H9 (cell line): ENCODE measurements at regions not wholly inside any gene's neighbourhood (a gene's known extent, or its start where the extent isn't known, plus 50 kb on each side); places are given as distances from the start of the nearest gene placed in this dataset.

ENCODE experiments used
- DNase-seq: peaks from one replicate; pipeline ENCODE4 v3.0.0-alpha.2; 2017
- H2AFZ ChIP-seq: one replicate; pipeline ENCODE4 v1.6.1; 2013; ENCODE audit warnings: mild to moderate bottlenecking, low read length, control low read depth, moderate library complexity
- H2AK5ac ChIP-seq: 2 replicates; pipeline ENCODE4 v1.6.1; 2013; ENCODE audit warnings: low read length, control low read depth, mixed read lengths; ENCODE audit not compliant: insufficient read length
- H2BK120ac ChIP-seq: one replicate; pipeline ENCODE4 v1.6.1; 2013; ENCODE audit warnings: low read depth, mild to moderate bottlenecking, low read length, control low read depth, inconsistent platforms; ENCODE audit not compliant: poor library complexity, severe bottlenecking
- H2BK12ac ChIP-seq: 2 replicates; pipeline ENCODE4 v1.6.1; 2013; ENCODE audit warnings: low read length, control low read depth, mixed read lengths, low read depth; ENCODE audit not compliant: insufficient read length
- H2BK15ac ChIP-seq: 2 replicates; pipeline ENCODE4 v1.6.1; 2013; ENCODE audit warnings: low read depth, low read length, control low read depth
- H2BK20ac ChIP-seq: one replicate; pipeline ENCODE4 v1.6.1; 2013; ENCODE audit warnings: low read depth, mild to moderate bottlenecking, low read length, control low read depth, inconsistent platforms; ENCODE audit not compliant: poor library complexity, severe bottlenecking
- H2BK5ac ChIP-seq: 2 replicates; pipeline ENCODE4 v1.6.1; 2013; ENCODE audit warnings: low read length, control low read depth, mixed read lengths; ENCODE audit not compliant: insufficient read length
- H3K14ac ChIP-seq: 2 replicates; pipeline ENCODE4 v1.6.1; 2013; ENCODE audit warnings: low read length, control low read depth; ENCODE audit not compliant: insufficient read depth
- H3K18ac ChIP-seq: 2 replicates; pipeline ENCODE4 v1.6.1; 2013; ENCODE audit warnings: low read depth, mild to moderate bottlenecking, mixed read lengths, low read length, control low read depth; ENCODE audit not compliant: insufficient read length
- H3K23ac ChIP-seq: 2 replicates; pipeline ENCODE4 v1.6.1; 2013; ENCODE audit warnings: low read length, control low read depth, mixed read lengths, low read depth; ENCODE audit not compliant: insufficient read length
- H3K23me2 ChIP-seq: 2 replicates; pipeline ENCODE4 v1.6.1; 2013; ENCODE audit warnings: low read depth, mild to moderate bottlenecking, mixed read lengths, low read length, control low read depth; ENCODE audit not compliant: insufficient read length, poor library complexity, severe bottlenecking
- H3K27ac ChIP-seq: 2 replicates; pipeline ENCODE4 v1.5.1; 2013; ENCODE audit warnings: low read length, control low read depth, mixed read lengths, low read depth; ENCODE audit not compliant: insufficient read length
- H3K27me3 ChIP-seq: 2 replicates; pipeline ENCODE4 v1.6.1; 2013; ENCODE audit warnings: low read length, control low read depth, inconsistent platforms; ENCODE audit not compliant: insufficient read depth
- H3K4ac ChIP-seq: 2 replicates; pipeline ENCODE4 v1.6.1; 2013; ENCODE audit warnings: low read depth, mild to moderate bottlenecking, control low read depth, inconsistent platforms, low read length, moderate library complexity
- H3K4me1 ChIP-seq: 2 replicates; pipeline ENCODE4 v1.6.1; 2013; ENCODE audit warnings: low read length, control low read depth, inconsistent platforms; ENCODE audit not compliant: insufficient read depth
- H3K4me2 ChIP-seq: 2 replicates; pipeline ENCODE4 v1.6.1; 2013; ENCODE audit warnings: low read length, control low read depth, mixed read lengths; ENCODE audit not compliant: insufficient read length, insufficient read depth
- H3K56ac ChIP-seq: 2 replicates; pipeline ENCODE4 v1.6.1; 2013; ENCODE audit warnings: low read depth, mild to moderate bottlenecking, mixed read lengths, low read length, control low read depth; ENCODE audit not compliant: insufficient read length
- H3K79me1 ChIP-seq: 2 replicates; pipeline ENCODE4 v1.6.1; 2013; ENCODE audit warnings: low read depth, mild to moderate bottlenecking, moderate library complexity, low read length, control low read depth, inconsistent platforms; ENCODE audit not compliant: insufficient read depth, poor library complexity, severe bottlenecking
- H3K79me2 ChIP-seq: 2 replicates; pipeline ENCODE4 v1.6.1; 2013; ENCODE audit warnings: low read length, control low read depth, inconsistent platforms; ENCODE audit not compliant: insufficient read depth
- H3K9ac ChIP-seq: 2 replicates; pipeline ENCODE4 v1.6.1; 2013; ENCODE audit warnings: low read length, control low read depth, mixed read lengths; ENCODE audit not compliant: insufficient read length; ENCODE audit errors: extremely low read depth
- H3K9me3 ChIP-seq: one replicate; pipeline ENCODE4 v1.6.1; 2013; ENCODE audit warnings: low read depth, low read length, inconsistent platforms; ENCODE audit not compliant: control insufficient read depth
- H3T11ph ChIP-seq: one replicate; pipeline ENCODE4 v1.6.1; 2013; ENCODE audit warnings: mild to moderate bottlenecking, low read length, control low read depth, inconsistent platforms
- H4K20me1 ChIP-seq: one replicate; pipeline ENCODE4 v1.6.1; 2013; ENCODE audit not compliant: control insufficient read depth, insufficient read length, insufficient read depth
- H4K5ac ChIP-seq: 2 replicates; pipeline ENCODE4 v1.6.1; 2013; ENCODE audit warnings: low read depth, mild to moderate bottlenecking, mixed read lengths, low read length, control low read depth; ENCODE audit not compliant: insufficient read length
- H4K8ac ChIP-seq: replicated peaks from 2 replicates; pipeline ENCODE4 v1.6.1; 2013; ENCODE audit warnings: low read length, control low read depth, mixed read lengths, low read depth; ENCODE audit not compliant: insufficient read length
- H4K91ac ChIP-seq: 2 replicates; pipeline ENCODE4 v1.6.1; 2013; ENCODE audit warnings: low read depth, mild to moderate bottlenecking, moderate library complexity, mixed read lengths, low read length, control low read depth; ENCODE audit not compliant: insufficient read length
- H3K27ac Mint-ChIP-seq, 3 experiments: 2 replicates in 2 of 3; 3 replicates in 1 of 3; pipeline ENCODE4 v1.8.0; 2020 to 2021; ENCODE audit warnings: mixed read lengths in 3 of 3, mild to moderate bottlenecking in 1 of 3, moderate library complexity in 1 of 3
- H3K27me3 Mint-ChIP-seq: 2 replicates; pipeline ENCODE4 v1.8.0; 2021; ENCODE audit warnings: low read depth, mild to moderate bottlenecking, moderate library complexity, mixed read lengths
- H3K36me3 Mint-ChIP-seq, 3 experiments: 2 replicates in 2 of 3; 3 replicates in 1 of 3; pipeline ENCODE4 v1.8.0; 2020 to 2021; ENCODE audit warnings: low read depth in 3 of 3, mixed read lengths in 3 of 3; ENCODE audit not compliant: insufficient read depth in 1 of 3
- H3K4me1 Mint-ChIP-seq, 2 experiments: 2 replicates each; pipeline ENCODE4 v1.8.0; 2020; ENCODE audit warnings: mixed read lengths in 2 of 2
- H3K4me3 Mint-ChIP-seq, 2 experiments: 2 replicates in 1 of 2; 3 replicates in 1 of 2; pipeline ENCODE4 v1.8.0; 2020 to 2021; ENCODE audit warnings: mild to moderate bottlenecking in 2 of 2, mixed read lengths in 2 of 2, moderate library complexity in 1 of 2
- H3K9me3 Mint-ChIP-seq, 2 experiments: 2 replicates in 1 of 2; 3 replicates in 1 of 2; pipeline ENCODE4 v1.8.0; 2020; ENCODE audit warnings: mild to moderate bottlenecking in 2 of 2, mixed read lengths in 2 of 2, moderate library complexity in 1 of 2
- WGBS: extraction: QIAGEN DNeasy Blood & Tissue Kit; methylation state at CpG from one replicate; pipeline ENCODE4 v1.1.7; 2013; ENCODE audit warnings: missing lambda C conversion rate, low lambda C conversion rate, mixed read lengths; ENCODE audit not compliant: insufficient read length; ENCODE audit errors: extremely low coverage; 5-methylcytosine and 5-hydroxymethylcytosine counted together
- TF ChIP-seq, protein P1 (sequence below): fragments of 200-600 bp; sonication (generic); conservative IDR thresholded peaks from 3 replicates; pipeline ENCODE4 v1.8.0; 2021; ENCODE audit warnings: antibody characterized with exemption, mild to moderate bottlenecking

DNA sequence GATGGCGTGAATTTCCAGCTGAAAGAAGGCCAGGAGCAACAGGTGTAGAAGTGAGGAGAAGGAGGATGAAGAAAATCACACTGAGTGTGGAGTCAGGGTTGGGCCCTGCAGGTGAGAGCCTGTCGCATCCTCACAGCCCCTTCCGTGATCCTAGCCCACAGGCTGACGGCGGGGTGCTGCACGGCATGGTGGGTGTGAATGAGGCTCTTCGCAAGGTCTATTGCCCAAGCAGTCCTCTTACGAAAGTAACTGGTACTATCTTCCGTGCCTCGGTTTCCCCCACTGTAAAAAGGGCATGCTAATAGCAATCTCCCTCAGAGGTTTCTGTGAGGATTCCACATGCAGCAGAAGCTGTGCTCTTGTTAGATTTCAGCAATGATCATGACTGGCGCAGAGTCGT is 129.9 kb upstream of the TNS3 start:
- TF ChIP-seq, protein P1, sequence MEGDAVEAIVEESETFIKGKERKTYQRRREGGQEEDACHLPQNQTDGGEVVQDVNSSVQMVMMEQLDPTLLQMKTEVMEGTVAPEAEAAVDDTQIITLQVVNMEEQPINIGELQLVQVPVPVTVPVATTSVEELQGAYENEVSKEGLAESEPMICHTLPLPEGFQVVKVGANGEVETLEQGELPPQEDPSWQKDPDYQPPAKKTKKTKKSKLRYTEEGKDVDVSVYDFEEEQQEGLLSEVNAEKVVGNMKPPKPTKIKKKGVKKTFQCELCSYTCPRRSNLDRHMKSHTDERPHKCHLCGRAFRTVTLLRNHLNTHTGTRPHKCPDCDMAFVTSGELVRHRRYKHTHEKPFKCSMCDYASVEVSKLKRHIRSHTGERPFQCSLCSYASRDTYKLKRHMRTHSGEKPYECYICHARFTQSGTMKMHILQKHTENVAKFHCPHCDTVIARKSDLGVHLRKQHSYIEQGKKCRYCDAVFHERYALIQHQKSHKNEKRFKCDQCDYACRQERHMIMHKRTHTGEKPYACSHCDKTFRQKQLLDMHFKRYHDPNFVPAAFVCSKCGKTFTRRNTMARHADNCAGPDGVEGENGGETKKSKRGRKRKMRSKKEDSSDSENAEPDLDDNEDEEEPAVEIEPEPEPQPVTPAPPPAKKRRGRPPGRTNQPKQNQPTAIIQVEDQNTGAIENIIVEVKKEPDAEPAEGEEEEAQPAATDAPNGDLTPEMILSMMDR, result no peak
- no peaks in the 10 kb centered on the region for H3K9me3 ChIP-seq
- H3K4ac ChIP-seq, result no peak overlapping the region
- H3K23ac ChIP-seq, result no peak overlapping the region
- no peak overlapping the region for H3K14ac ChIP-seq
- no peak overlapping the region for H3K4me2 ChIP-seq
- no peak overlapping the region for H3K9ac ChIP-seq
- H3K79me1 ChIP-seq, result no peaks in the 10 kb centered on the region
- Mint-ChIP-seq H3K9me3 (no peaks in the 10 kb centered on the region; a peak in 1 of 5 replicates), H3K4me1 (no peaks in the 10 kb centered on the region), H3K27ac (no peak overlapping the region; a peak in 1 of 7 replicates), H3K36me3 (no peaks in the 10 kb centered on the region), H3K27me3 (no peaks in the 10 kb centered on the region), H3K4me3 (no peak overlapping the region)
- no peak overlapping the region for H3T11ph ChIP-seq
- H3K18ac ChIP-seq, result no peak overlapping the region
- no peak overlapping the region for H2BK20ac ChIP-seq
- H2BK12ac ChIP-seq, result no peak overlapping the region
- no peaks in the 10 kb centered on the region for H4K20me1 ChIP-seq
- H4K91ac ChIP-seq, result no peak overlapping the region
- no peak overlapping the region for H2BK5ac ChIP-seq
- no peaks in the 10 kb centered on the region for H3K79me2 ChIP-seq
- H2BK15ac ChIP-seq, result no peak overlapping the region
- H2BK120ac ChIP-seq, result no peak overlapping the region
- no peaks in the 10 kb centered on the region for H3K4me1 ChIP-seq
- H3K56ac ChIP-seq, result no peak overlapping the region
- H4K5ac ChIP-seq, result no peak overlapping the region
- DNase-seq, result no peak
- H4K8ac ChIP-seq, result no peak overlapping the region
- no peak overlapping the region for H3K27ac ChIP-seq
- no CpG with 5 or more reads among the region's 12 CpGs for WGBS
- no peaks in the 10 kb centered on the region for H3K23me2 ChIP-seq
- no peak overlapping the region for H2AK5ac ChIP-seq
- no peaks in the 10 kb centered on the region for H3K27me3 ChIP-seq
- no peak overlapping the region for H2AFZ ChIP-seq
